CD4-positive, alpha-beta T cell treated with Interleukin-6 for 4 hours (primary cell): ENCODE measurements at regions not wholly inside any gene's neighbourhood (a gene's known extent, or its start where the extent isn't known, plus 50 kb on each side); places are given as distances from the start of the nearest gene placed in this dataset.
"Not testable (repeated sequence)": the region's sequence is repeated elsewhere in the genome, so short reads cannot be mapped to it uniquely, and the experiment has no call there.

Source experiments
- DNase-seq: peaks from one replicate; pipeline ENCODE4 v3.0.0-alpha.2; 2020; ENCODE audit warnings: mixed read lengths

DNA sequence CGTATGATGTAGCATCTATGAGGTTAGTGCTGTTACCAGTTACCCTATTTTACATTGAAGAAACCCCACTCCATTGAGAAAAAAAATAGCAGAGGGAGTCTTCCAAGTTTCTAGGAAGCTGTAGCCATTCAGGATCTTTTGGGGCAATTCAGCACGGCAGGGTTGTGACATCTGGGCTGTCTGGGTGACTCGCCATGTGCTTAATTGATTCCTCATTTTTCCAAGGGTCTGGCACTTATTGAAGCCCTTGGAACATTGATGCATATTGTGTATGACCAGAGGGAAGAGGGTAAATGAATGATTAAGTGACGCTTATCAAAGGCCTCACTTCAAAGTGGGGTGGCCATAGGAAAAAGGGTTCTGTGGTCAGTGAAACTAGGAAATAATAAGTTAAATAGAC lies 248.7 kb downstream of the ARHGAP12 start:
- no peak for DNase-seq

DNA sequence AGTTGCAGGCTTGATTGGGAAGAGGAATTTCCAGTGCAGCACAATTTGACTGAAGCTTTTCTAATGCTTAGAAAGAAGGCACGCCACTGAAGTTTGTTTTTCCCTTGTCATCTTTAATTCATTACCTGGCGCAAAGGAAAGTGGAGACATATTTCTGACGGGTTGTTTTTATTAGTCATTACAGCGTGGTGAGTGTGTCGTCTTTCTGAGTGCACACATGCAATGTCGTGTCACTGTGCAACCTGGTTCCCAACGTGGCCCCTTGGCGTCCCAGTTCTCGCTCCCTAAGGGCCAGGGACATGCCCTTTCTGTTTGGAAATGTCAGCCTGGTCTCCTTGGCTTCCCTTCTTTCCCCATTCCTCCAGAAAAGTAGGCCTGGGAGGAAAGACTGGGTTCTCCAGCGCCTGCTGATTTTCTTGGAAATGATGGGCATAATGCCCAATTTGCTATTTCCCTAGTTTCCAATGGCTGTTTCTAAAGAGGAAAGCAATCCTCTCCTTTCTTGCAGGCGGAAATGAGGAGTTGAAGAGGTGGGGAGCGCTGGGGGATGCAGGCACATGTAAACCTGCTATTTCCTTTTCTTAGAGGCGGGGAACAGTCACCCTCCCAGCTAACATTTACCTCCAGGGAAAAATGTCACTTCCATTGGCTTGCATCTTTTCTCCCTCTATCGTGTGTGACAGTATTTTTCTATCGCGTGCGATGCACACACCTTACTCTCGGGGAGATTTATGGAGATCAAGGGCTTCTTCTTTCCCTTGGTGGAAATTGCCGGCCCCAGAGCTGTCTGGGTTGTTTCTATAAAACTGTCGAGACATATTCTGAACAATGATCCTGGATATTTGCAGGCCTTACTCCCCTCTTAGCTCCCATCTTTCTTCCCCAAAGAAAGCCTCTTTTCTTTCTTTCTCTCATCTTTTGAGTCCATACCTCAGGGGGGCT lies 249.8 kb downstream of the ARHGAP12 start:
- no peak for DNase-seq

DNA sequence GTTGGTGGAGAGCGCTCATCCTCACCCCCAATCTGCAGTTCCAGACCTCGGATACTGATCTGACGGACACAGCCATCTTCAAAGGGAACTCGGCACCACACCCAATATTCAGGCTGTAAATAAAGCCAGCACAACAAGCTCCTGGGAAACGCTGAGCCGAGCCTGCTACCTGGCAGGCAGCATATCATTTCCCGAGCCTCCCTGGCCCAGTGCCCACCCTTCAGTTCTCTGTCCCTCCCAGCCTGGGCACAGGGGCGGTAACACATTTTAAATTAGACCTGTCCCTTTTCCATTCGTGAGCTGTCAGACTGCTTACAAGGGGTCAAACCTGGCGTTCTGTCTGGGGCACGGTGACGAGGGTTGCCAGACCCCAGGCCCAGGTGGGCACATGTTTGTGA lies 250.5 kb downstream of the ARHGAP12 start:
- DNase-seq = no peak

DNA sequence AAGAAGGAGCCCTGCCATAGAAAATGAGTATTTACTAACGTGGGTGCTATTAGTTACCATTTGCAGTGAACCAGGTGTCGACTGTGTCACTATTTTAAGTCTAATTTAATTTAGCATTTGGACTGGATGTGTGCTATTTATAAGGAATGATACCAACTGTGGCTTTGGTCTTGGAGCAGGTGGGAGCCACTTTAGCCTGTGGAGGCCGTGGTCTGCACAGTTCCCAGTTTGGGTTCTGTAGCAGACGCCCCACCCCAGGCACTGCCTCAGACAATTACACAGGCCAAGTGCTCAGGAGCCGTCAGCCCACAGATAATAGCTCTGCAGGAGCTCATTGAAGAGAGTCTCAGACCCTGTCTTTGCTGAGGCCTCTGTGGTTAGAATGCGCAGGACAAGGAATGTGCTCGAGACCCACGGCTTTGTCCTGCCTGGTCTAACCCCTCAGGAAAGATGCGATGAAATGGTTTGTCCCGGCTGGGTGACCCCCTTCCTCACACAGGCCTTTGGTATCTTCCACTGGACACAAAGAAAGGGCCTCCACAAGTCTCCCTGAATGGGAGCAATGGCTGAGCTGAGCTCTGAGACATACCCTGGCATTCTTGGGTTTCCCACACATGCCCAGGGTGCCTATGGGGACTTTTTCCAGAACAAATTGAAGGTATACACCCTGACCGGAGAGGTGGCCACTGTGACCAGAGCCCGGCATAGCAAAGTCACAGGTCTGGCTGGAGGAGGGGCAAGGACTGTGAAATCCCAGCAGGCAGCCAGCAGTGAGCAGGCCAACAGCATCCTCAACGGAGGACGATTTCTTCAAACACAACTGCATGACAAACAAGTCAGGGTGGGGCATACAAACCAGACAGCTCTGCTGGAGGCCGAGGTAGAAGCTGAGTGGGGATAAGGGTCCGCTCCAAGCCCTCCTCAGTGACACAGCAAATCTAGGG lies 251.2 kb downstream of the ARHGAP12 start:
- DNase-seq = no peak

DNA sequence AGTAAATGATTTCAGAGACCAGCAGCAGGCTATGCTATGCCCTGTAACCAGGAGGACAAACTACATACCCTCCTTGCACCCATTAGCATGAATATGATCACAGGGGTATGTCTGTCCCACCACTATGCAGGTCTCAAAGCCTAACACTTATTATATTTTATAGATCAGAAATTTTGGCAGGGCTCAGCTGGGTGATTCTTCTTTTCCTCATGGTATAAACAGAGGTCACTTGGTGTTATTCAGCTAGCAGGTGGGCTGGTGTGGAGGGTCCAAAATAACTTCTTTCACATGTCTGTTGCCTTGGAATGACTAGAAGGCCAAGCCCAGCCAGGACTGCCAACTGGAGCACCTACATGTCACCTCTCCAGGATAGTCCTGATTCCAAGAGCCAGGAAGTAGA lies 252.9 kb downstream of the ARHGAP12 start:
- no peak for DNase-seq

DNA sequence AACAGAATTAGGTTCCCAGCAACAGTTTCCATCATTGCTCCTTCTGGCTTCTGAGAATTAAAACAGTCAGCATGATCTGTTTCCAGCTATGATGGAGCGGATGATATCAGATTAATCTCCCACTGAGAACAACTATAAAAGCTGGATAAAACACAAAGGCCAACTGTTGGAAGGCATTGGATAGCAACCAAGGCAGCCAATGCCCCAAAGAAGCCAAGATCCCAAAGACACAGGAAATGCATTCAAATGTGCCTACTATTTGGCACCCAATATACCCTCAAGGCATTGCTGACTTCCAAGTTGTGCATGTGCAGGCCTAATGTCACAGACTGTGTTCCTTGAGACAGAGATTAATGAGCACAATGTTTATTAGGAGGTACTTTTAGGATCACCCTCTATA lies 259.3 kb downstream of the ARHGAP12 start:
- no peak for DNase-seq

DNA sequence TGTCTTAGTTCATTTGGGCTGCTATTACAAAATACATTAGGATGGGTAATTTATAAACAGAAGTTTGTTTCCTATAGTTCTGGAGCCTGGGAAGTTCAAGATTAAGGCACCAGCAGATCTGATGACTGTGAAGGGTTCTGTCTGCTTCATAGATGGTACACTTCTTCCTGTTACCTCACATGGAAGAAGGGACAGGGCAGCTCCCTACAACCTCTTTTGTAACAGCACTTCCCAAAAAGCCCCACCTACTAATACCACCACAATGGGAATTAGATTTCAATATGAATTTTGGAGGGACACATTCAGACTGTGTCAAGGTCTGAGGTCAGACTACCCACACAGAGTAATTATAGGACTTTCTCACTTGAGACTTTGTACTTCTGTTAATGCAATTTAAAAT lies 260.3 kb downstream of the ARHGAP12 start:
- no peak for DNase-seq

DNA sequence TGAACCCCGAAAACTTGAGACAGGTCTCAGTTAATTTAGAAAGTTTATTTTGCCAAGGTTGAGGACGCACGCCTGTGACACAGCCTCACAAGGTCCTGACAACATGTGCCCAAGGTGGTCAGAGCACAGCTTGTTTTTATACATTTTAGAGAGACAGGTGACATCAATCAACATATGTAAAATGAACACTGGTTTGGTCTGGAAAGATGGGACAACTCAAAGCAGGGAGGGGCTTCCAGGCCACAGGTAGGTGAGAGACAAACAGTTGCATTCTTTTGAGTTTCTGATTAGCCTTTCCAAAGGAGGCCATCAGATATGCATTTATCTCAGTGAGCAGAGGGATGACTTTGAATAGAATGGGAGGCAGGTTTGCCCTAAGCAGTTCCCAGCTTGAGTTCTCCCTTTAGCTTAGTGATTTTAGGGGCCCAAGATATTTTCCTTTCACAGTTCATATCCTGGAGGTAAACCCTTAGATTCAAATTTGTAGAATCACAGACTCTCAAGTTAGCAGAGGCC lies 262.8 kb downstream of the ARHGAP12 start:
- DNase-seq = not testable (repeated sequence)

DNA sequence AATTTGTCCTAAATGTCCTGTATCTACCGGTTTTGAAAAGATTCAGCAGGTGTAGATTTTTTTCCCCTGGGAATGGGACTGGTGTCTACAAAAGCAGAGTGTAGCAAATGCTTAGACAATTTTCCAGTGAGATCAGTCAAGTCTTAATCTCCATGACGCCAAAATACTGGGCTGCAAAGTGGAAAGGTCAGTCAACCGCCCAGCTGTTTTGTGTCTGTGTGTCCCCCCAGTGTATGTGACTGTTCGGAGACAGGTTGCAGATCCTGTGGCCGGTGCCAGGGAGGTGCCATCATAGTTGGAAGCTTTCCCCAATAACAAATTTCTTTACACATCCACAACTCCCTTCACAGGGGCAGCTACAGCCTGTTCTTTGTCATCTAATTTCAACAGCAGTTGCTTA lies 263.8 kb downstream of the ARHGAP12 start:
- no peak for DNase-seq

DNA sequence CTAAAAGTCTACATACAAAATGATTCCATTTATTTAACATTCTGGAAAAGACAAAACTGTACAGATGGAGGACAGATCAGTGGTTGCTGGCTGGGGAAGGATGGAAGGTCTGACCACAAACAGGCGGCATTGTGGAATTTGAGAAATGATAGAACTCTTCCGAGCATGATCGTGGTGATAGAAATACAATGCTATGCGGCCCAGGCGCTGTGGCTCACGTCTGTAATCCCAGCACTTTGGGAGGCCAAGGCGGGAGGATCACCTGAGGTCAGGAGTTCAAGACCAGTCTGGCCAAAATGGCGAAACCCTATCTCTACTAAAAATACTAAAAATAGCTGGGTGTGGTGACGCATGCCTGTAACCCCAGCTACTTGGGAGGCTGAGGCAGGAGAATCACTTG lies 264.6 kb downstream of the ARHGAP12 start:
- DNase-seq = not testable (repeated sequence)

DNA sequence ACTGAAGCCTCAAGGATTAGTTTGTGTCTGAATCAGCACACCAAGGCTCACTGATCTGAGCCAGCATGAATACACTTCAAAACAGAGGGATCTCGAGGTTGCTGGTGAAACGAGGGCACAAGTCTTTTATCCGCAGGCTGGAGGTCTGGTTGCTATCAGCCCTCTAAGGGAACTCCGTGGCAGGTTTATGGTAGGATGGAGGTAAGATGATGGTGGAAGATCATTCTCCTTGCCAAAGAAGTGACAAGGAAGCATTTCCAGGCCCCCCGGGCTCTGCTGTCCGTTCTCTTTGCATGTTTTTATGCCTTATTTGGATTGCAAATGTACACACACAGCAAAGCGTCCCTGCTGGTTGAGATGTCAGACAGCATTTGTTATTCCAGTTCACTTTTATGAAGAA lies 268.3 kb downstream of the ARHGAP12 start:
- no peak for DNase-seq

DNA sequence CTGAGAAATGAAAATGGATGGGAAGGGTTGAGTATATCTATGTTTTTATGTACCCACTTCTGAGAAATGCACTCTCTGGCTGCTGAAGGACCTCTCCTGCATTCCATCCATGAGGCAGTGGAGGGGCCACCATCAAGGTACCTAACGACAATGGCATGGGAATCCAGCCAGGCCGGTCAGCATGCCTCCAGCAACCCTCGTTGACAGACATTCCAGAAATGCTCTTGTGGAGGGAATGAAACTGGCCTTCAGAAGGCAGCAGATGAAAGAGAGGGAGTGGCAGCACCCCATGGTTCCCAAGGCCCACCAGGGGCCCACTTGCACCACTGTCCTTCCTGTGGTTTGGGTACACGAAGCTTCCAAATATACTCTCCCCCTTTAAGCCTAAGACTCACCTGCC lies 269.0 kb downstream of the ARHGAP12 start:
- DNase-seq = no peak

DNA sequence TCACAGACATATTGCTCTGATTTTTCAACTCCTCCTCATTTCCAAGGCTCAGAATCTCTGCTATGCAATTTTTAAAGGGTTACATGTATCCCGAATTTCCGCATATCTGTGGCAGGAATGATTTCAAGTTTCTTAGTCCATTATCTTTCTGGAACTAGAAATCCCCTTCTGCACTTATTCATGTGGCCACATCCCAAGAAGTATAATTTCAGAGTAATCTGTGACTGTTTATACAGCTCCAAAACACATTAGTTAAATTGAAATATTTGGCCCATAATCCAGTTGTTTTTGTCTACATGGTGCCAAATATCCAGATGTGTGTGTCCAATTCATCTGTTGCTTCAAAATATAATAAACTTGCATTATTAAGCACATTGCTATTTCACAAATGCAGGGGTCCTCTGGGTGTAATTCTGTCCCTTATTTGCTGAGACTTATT lies 271.2 kb downstream of the ARHGAP12 start:
- DNase-seq = no peak

DNA sequence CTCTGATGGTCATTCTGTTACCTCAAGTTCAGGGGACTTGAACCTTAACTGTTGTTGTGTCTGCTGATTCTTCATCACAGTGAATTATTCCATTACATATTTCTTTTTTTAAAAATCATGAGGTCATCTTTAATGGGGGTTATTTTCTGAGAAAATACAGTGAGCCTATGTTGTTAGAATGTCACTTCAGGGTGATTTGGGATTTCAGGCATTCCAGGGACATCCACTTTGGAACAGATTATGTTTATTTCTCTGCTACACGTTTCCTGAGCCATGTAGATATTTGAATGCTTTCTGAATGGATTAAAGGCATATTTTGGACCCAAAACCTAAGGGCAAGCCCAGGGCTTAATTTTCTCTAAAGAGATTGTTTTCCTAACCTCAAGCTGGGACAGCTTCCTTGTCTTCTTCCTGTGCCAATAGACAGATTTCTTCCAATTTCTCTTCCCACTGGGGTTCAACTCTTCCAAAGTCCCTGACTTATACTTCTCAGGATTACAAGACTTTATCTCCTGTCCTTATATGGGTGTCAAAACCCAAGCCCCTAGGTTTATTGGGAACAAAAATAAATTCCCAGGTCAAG lies 271.7 kb downstream of the ARHGAP12 start:
- DNase-seq = no peak

DNA sequence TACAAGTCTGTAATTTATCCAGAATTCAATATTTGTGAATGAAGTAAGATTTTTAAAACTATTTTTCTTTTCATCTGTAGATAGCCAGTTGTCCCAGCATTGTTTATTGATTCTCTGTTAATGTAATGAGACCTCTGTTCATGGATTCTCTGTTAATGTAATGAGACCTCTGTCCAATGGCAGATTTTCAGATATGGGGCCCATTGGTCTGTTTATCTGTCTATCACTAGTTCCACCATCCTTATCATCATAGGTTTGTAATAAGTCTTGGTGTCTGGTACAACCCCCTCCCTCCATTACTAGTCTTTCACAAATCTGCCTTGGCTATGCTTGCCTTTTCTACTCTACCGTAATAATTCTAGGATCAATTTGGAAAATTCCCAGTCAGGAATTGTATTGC lies 276.6 kb downstream of the ARHGAP12 start:
- DNase-seq = no peak

DNA sequence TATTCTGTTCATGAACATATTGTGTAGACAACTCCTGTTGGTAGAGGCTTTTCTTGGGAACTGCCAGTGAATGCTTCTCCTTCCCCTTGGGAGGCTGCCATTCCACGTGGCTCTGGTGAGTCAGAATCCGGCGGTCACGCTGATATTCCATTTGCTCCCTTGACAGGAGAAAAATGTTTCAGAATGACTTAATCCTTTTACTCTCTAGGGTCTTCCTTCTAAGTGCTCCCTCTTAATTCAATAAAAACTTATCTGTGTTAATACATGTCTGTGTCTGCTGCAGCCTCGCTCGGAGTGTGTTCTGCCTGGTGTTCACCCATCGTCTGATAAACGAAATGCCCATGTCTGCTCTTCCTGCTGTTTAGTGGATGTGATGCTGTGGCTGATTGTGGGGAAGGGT lies 278.6 kb downstream of the ARHGAP12 start:
- no peak for DNase-seq

DNA sequence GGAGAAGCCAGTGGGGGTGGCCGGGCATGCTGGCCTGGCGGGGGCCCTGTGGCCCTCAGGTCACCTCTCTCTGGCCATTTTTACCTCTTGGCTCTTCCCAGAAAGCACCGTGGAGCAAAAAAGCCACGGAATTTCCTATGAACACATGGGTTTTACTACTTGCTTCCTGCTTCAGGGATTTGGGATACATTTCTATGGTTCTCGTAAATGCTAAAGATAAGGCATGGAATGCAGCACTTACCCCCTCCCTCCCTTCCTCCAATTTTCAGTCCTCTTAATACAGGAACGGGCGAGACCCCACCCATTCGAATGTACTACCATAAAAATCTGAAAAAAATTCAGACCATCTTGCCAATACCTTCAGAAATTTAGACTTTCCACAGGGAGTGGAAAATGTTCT lies 279.7 kb downstream of the ARHGAP12 start:
- DNase-seq = no peak

DNA sequence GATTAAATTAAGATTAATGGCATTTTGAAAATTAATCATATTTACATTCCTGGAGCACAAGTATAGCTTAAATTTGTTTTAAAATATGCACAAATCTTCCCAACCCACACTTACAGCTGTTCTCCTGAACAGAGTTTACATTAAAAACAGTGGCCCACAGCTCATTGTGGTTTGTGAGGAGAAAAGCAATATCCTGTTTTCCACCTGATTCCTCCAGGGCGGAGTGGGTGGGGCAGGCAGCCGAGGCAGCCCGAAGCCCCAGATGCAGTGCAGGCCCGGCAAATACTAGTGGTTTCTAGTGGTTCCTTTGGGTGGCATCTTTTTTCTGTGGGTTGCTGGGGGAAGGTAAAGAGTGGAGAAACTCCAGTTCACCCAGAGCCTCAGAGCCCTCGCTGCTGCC lies 280.8 kb downstream of the ARHGAP12 start:
- DNase-seq = no peak

DNA sequence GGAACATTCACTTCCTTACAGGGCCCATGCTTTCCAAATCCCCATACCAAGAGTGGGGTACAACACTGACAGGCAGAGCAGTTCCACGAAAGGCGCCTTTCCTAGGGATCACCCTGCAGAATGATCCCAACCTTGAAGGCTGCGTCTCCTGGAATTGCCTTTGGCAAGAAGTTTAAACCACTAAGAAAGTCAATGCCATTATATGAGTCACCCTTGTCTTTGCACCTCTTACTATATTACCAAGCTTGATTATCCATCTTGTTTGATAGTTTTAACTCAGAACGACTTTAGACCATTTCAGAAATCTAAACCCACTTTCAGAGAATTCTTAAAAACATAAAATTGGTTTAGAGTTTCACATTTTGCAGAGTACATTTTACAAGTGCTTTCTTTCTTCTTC lies 282.1 kb downstream of the ARHGAP12 start:
- DNase-seq = no peak

DNA sequence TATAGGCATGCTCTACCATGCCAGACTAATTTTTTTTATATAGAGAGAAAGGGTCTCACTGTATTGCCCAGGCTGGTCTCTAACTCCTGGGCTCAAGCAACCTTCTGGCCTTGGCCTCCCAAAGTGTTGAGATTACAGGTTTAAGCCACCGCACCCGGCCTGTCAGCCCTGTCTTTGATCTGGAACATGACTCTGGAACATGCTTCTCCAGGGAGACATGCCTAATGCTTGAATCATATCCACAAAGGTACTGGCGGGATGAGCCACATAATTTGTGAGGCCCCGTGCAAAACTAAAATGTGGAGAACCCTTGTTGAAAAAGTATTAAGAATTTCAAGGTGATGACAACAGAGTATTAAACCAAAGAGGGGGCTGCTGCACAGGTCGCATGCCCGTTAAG lies 282.8 kb downstream of the ARHGAP12 start:
- DNase-seq = no peak

DNA sequence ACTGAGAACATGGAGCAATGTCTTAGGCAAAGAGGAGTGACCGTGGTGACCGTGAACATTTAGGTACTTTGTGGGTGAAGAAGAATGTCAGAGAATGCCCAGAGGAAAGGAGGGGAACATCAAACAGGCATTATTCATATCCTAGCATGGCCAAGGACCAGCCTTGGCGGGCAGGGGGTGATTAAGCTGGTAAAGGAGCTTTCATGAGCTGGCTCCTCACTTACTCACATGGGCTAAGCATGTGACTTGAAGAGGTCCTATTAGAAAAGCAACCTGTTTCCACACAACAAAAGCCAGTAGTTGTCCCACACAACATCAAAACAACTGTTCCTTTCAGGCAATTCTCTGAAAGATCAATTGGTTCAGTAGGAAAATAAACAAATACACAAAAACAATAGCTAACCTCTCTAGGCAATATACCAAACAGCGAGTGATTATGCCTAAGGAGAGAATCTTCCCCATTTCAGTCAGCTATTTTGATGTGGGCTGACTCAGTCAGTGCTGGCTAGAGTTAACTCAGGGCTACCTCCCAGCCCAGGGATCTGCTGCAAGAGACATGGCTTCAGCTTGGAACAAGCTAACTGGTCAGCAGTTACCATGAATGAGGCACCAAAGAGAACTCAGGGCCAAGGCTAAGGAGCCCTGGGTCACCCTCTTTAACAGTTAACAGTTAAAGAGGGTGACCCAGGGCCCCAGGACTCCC lies 283.5 kb downstream of the ARHGAP12 start:
- no peak for DNase-seq

DNA sequence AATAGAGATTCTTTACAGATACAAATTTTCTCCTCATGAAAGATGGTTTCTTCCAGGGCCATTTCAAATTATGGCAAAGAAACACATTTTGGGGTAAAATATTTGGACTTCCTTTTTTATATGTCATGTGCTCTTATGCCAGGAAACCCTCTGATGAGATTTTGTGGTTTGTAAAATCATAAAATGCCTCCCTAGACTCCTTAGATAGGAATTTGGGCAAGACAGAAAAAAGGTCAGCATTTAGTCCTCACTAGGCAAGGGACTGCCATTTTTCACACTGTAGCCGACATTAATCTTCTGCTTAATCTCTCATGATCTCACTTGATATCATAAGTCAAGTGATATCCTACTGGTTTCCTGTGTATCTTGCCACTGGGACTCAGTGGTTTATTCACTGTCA lies 286.4 kb downstream of the ARHGAP12 start:
- no peak for DNase-seq
